ENCODE measurements at regions not wholly inside any gene's neighbourhood (a gene's known extent, or its start where the extent isn't known, plus 50 kb on each side); places are given as distances from the start of the nearest gene placed in this dataset.

- Histone ChIP-seq H3K36me3 (ENCODE audit: control insufficient read depth in 2 of 2, insufficient read depth in 2 of 2, low read length in 2 of 2) (no peaks in the 10 kb centered on the region), H3K27ac (ENCODE audit: low read depth in 2 of 2, low read length in 2 of 2) (no peak overlapping the region), H3K27me3 (ENCODE audit: control insufficient read depth in 2 of 2, insufficient read depth in 2 of 2, low read length in 2 of 2) (no peaks in the 10 kb centered on the region), H3K9ac (ENCODE audit: low read depth in 1 of 2, low read length in 2 of 2) (no peak overlapping the region), H3K9me3 (ENCODE audit: control insufficient read depth in 2 of 2, low read length in 2 of 2) (no peaks in the 10 kb centered on the region), H3K4me3 (ENCODE audit: low read length in 2 of 2) (no peak overlapping the region), H3K4me1 (ENCODE audit: control insufficient read depth in 2 of 2, insufficient read depth in 2 of 2, low read length in 2 of 2) (no peaks in the 10 kb centered on the region)
Measured at GRCh38 chr21:24897883-24898282, 709.4 kb downstream of the MRPL39 start.

GRCh38 chr21:24896735-24897124, 710.6 kb downstream of the MRPL39 start:
- H3K36me3 ChIP-seq (ENCODE audit: control insufficient read depth in 2 of 2, insufficient read depth in 2 of 2, low read length in 2 of 2) = no peaks in the 10 kb centered on the region
- no peaks in the 10 kb centered on the region for H3K9me3 ChIP-seq (ENCODE audit: control insufficient read depth in 2 of 2, low read length in 2 of 2)
- no peak overlapping the region for H3K4me3 ChIP-seq (ENCODE audit: low read length in 2 of 2)
- no peaks in the 10 kb centered on the region for H3K4me1 ChIP-seq (ENCODE audit: control insufficient read depth in 2 of 2, insufficient read depth in 2 of 2, low read length in 2 of 2)
- H3K27ac ChIP-seq (ENCODE audit: low read depth in 2 of 2, low read length in 2 of 2) = no peak overlapping the region
- H3K9ac ChIP-seq (ENCODE audit: low read depth in 1 of 2, low read length in 2 of 2) = no peak overlapping the region
- no peaks in the 10 kb centered on the region for H3K27me3 ChIP-seq (ENCODE audit: control insufficient read depth in 2 of 2, insufficient read depth in 2 of 2, low read length in 2 of 2)

GRCh38 chr21:24895885-24896734, 711.2 kb downstream of the MRPL39 start:
- Histone ChIP-seq H3K27ac (ENCODE audit: low read depth in 2 of 2, low read length in 2 of 2) (no peak overlapping the region), H3K27me3 (ENCODE audit: control insufficient read depth in 2 of 2, insufficient read depth in 2 of 2, low read length in 2 of 2) (no peaks in the 10 kb centered on the region), H3K36me3 (ENCODE audit: control insufficient read depth in 2 of 2, insufficient read depth in 2 of 2, low read length in 2 of 2) (no peaks in the 10 kb centered on the region), H3K4me3 (ENCODE audit: low read length in 2 of 2) (no peak overlapping the region), H3K9ac (ENCODE audit: low read depth in 1 of 2, low read length in 2 of 2) (no peak overlapping the region), H3K4me1 (ENCODE audit: control insufficient read depth in 2 of 2, insufficient read depth in 2 of 2, low read length in 2 of 2) (no peaks in the 10 kb centered on the region), H3K9me3 (ENCODE audit: control insufficient read depth in 2 of 2, low read length in 2 of 2) (no peaks in the 10 kb centered on the region)

- no peaks in the 10 kb centered on the region for H3K4me1 ChIP-seq (ENCODE audit: control insufficient read depth in 2 of 2, insufficient read depth in 2 of 2, low read length in 2 of 2)
- no peak overlapping the region for H3K9ac ChIP-seq (ENCODE audit: low read depth in 1 of 2, low read length in 2 of 2)
- H3K36me3 ChIP-seq (ENCODE audit: control insufficient read depth in 2 of 2, insufficient read depth in 2 of 2, low read length in 2 of 2) = no peaks in the 10 kb centered on the region
- H3K27me3 ChIP-seq (ENCODE audit: control insufficient read depth in 2 of 2, insufficient read depth in 2 of 2, low read length in 2 of 2) = no peaks in the 10 kb centered on the region
- H3K27ac ChIP-seq (ENCODE audit: low read depth in 2 of 2, low read length in 2 of 2) = no peak overlapping the region
- H3K9me3 ChIP-seq (ENCODE audit: control insufficient read depth in 2 of 2, low read length in 2 of 2) = no peaks in the 10 kb centered on the region
- H3K4me3 ChIP-seq (ENCODE audit: low read length in 2 of 2) = no peak overlapping the region
Measured at GRCh38 chr21:24894324-24894723, 713.0 kb downstream of the MRPL39 start.

- Histone ChIP-seq H3K4me3 (ENCODE audit: low read length in 2 of 2) (no peak overlapping the region), H3K27me3 (ENCODE audit: control insufficient read depth in 2 of 2, insufficient read depth in 2 of 2, low read length in 2 of 2) (no peaks in the 10 kb centered on the region), H3K36me3 (ENCODE audit: control insufficient read depth in 2 of 2, insufficient read depth in 2 of 2, low read length in 2 of 2) (no peaks in the 10 kb centered on the region), H3K9me3 (ENCODE audit: control insufficient read depth in 2 of 2, low read length in 2 of 2) (no peaks in the 10 kb centered on the region), H3K9ac (ENCODE audit: low read depth in 1 of 2, low read length in 2 of 2) (no peak overlapping the region), H3K27ac (ENCODE audit: low read depth in 2 of 2, low read length in 2 of 2) (no peak overlapping the region), H3K4me1 (ENCODE audit: control insufficient read depth in 2 of 2, insufficient read depth in 2 of 2, low read length in 2 of 2) (no peaks in the 10 kb centered on the region)
Measured at GRCh38 chr21:24890021-24890420, 717.3 kb downstream of the MRPL39 start.

- H3K27me3 ChIP-seq (ENCODE audit: control insufficient read depth in 2 of 2, insufficient read depth in 2 of 2, low read length in 2 of 2) = no peaks in the 10 kb centered on the region
- no peak overlapping the region for H3K9ac ChIP-seq (ENCODE audit: low read depth in 1 of 2, low read length in 2 of 2)
- H3K4me3 ChIP-seq (ENCODE audit: low read length in 2 of 2) = no peak overlapping the region
- H3K36me3 ChIP-seq (ENCODE audit: control insufficient read depth in 2 of 2, insufficient read depth in 2 of 2, low read length in 2 of 2) = no peaks in the 10 kb centered on the region
- H3K27ac ChIP-seq (ENCODE audit: low read depth in 2 of 2, low read length in 2 of 2) = no peak overlapping the region
- no peaks in the 10 kb centered on the region for H3K4me1 ChIP-seq (ENCODE audit: control insufficient read depth in 2 of 2, insufficient read depth in 2 of 2, low read length in 2 of 2)
- H3K9me3 ChIP-seq (ENCODE audit: control insufficient read depth in 2 of 2, low read length in 2 of 2) = no peaks in the 10 kb centered on the region
Measured at GRCh38 chr21:24881506-24881905, 725.8 kb downstream of the MRPL39 start.

- Histone ChIP-seq H3K4me1 (ENCODE audit: control insufficient read depth in 2 of 2, insufficient read depth in 2 of 2, low read length in 2 of 2) (no peaks in the 10 kb centered on the region), H3K9me3 (ENCODE audit: control insufficient read depth in 2 of 2, low read length in 2 of 2) (peaks cover 0 to 4% of the 10 kb centered on the region in 2 donors), H3K36me3 (ENCODE audit: control insufficient read depth in 2 of 2, insufficient read depth in 2 of 2, low read length in 2 of 2) (no peaks in the 10 kb centered on the region), H3K9ac (ENCODE audit: low read depth in 1 of 2, low read length in 2 of 2) (no peak overlapping the region), H3K4me3 (ENCODE audit: low read length in 2 of 2) (no peak overlapping the region), H3K27me3 (ENCODE audit: control insufficient read depth in 2 of 2, insufficient read depth in 2 of 2, low read length in 2 of 2) (no peaks in the 10 kb centered on the region), H3K27ac (ENCODE audit: low read depth in 2 of 2, low read length in 2 of 2) (no peak overlapping the region)
Measured at GRCh38 chr21:24870633-24871032, 736.6 kb downstream of the MRPL39 start.

- no peaks in the 10 kb centered on the region for H3K4me1 ChIP-seq (ENCODE audit: control insufficient read depth in 2 of 2, insufficient read depth in 2 of 2, low read length in 2 of 2)
- no peaks in the 10 kb centered on the region for H3K36me3 ChIP-seq (ENCODE audit: control insufficient read depth in 2 of 2, insufficient read depth in 2 of 2, low read length in 2 of 2)
- no peaks in the 10 kb centered on the region for H3K27me3 ChIP-seq (ENCODE audit: control insufficient read depth in 2 of 2, insufficient read depth in 2 of 2, low read length in 2 of 2)
- H3K9me3 ChIP-seq (ENCODE audit: control insufficient read depth in 2 of 2, low read length in 2 of 2) = peaks cover 0 to 4% of the 10 kb centered on the region in 2 donors
- no peak overlapping the region for H3K27ac ChIP-seq (ENCODE audit: low read depth in 2 of 2, low read length in 2 of 2)
- no peak overlapping the region for H3K9ac ChIP-seq (ENCODE audit: low read depth in 1 of 2, low read length in 2 of 2)
- no peak overlapping the region for H3K4me3 ChIP-seq (ENCODE audit: low read length in 2 of 2)
Measured at GRCh38 chr21:24869862-24870261, 737.4 kb downstream of the MRPL39 start.

- Histone ChIP-seq H3K27me3 (ENCODE audit: control insufficient read depth in 2 of 2, insufficient read depth in 2 of 2, low read length in 2 of 2) (no peaks in the 10 kb centered on the region), H3K36me3 (ENCODE audit: control insufficient read depth in 2 of 2, insufficient read depth in 2 of 2, low read length in 2 of 2) (no peaks in the 10 kb centered on the region), H3K9ac (ENCODE audit: low read depth in 1 of 2, low read length in 2 of 2) (no peak overlapping the region), H3K4me3 (ENCODE audit: low read length in 2 of 2) (no peak overlapping the region), H3K4me1 (ENCODE audit: control insufficient read depth in 2 of 2, insufficient read depth in 2 of 2, low read length in 2 of 2) (no peaks in the 10 kb centered on the region), H3K27ac (ENCODE audit: low read depth in 2 of 2, low read length in 2 of 2) (no peak overlapping the region), H3K9me3 (ENCODE audit: control insufficient read depth in 2 of 2, low read length in 2 of 2) (peaks cover 0 to 4% of the 10 kb centered on the region in 2 donors)
Measured at GRCh38 chr21:24868117-24868516, 739.2 kb downstream of the MRPL39 start.

- no peaks in the 10 kb centered on the region for H3K27me3 ChIP-seq (ENCODE audit: control insufficient read depth in 2 of 2, insufficient read depth in 2 of 2, low read length in 2 of 2)
- no peak overlapping the region for H3K9ac ChIP-seq (ENCODE audit: low read depth in 1 of 2, low read length in 2 of 2)
- no peaks in the 10 kb centered on the region for H3K36me3 ChIP-seq (ENCODE audit: control insufficient read depth in 2 of 2, insufficient read depth in 2 of 2, low read length in 2 of 2)
- no peak overlapping the region for H3K4me3 ChIP-seq (ENCODE audit: low read length in 2 of 2)
- H3K9me3 ChIP-seq (ENCODE audit: control insufficient read depth in 2 of 2, low read length in 2 of 2) = peaks cover 0 to 2% of the 10 kb centered on the region in 2 donors
- H3K4me1 ChIP-seq (ENCODE audit: control insufficient read depth in 2 of 2, insufficient read depth in 2 of 2, low read length in 2 of 2) = no peaks in the 10 kb centered on the region
- no peak overlapping the region for H3K27ac ChIP-seq (ENCODE audit: low read depth in 2 of 2, low read length in 2 of 2)
Measured at GRCh38 chr21:24861471-24861870, 745.8 kb downstream of the MRPL39 start.
